ENCODE measurements at regions not wholly inside any gene's neighbourhood (a gene's known extent, or its start where the extent isn't known, plus 50 kb on each side); places are given as distances from the start of the nearest gene placed in this dataset.

GRCh38 chr10:124346831-124347230 lies 71.9 kb downstream of the OAT start:
- no peak for DNase-seq (ENCODE audit: low read depth)

GRCh38 chr10:124345521-124345920 lies 73.2 kb downstream of the OAT start:
- DNase-seq (ENCODE audit: low read depth) = no peak

GRCh38 chr10:124344931-124345330 lies 73.8 kb downstream of the OAT start:
- DNase-seq (ENCODE audit: low read depth) = no peak

GRCh38 chr10:124344266-124344590 lies 74.5 kb downstream of the OAT start:
- no peak for DNase-seq (ENCODE audit: low read depth)

GRCh38 chr10:124343351-124344265 lies 75.1 kb downstream of the OAT start:
- DNase-seq (ENCODE audit: low read depth) = no peak

GRCh38 chr10:124342821-124343170 lies 75.9 kb downstream of the OAT start:
- DNase-seq (ENCODE audit: low read depth) = no peak

GRCh38 chr10:124342136-124342820 lies 76.4 kb downstream of the OAT start:
- no peak for DNase-seq (ENCODE audit: low read depth)

- no peak for DNase-seq (ENCODE audit: low read depth)
Observed at GRCh38 chr10:124341768-124342135, 77.0 kb downstream of the OAT start.

- peak; percentile 56 for DNase-seq (ENCODE audit: low read depth)
Observed at GRCh38 chr10:124340033-124340760, 78.5 kb downstream of the OAT start.

- DNase-seq (ENCODE audit: low read depth) = no peak
Observed at GRCh38 chr10:124339119-124340032, 79.3 kb downstream of the OAT start.

GRCh38 chr10:124338276-124338925 lies 80.3 kb downstream of the OAT start:
- no peak for DNase-seq (ENCODE audit: low read depth)

GRCh38 chr10:124336186-124336585 lies 82.5 kb downstream of the OAT start:
- no peak for DNase-seq (ENCODE audit: low read depth)

- DNase-seq (ENCODE audit: low read depth) = no peak
Observed at GRCh38 chr10:124333931-124334330, 84.8 kb downstream of the OAT start.

GRCh38 chr10:124332426-124332825 lies 86.3 kb downstream of the OAT start:
- no peak for DNase-seq (ENCODE audit: low read depth)

- DNase-seq (ENCODE audit: low read depth) = no peak
Observed at GRCh38 chr10:124329941-124330340, 88.8 kb downstream of the OAT start.

- no peak for DNase-seq (ENCODE audit: low read depth)
Observed at GRCh38 chr10:124329362-124329761, 89.4 kb downstream of the OAT start.

GRCh38 chr10:124328477-124329220 lies 90.1 kb downstream of the OAT start:
- DNase-seq (ENCODE audit: low read depth) = no peak

- DNase-seq (ENCODE audit: low read depth) = no peak
Observed at GRCh38 chr10:124325998-124326636, 92.6 kb downstream of the OAT start.

GRCh38 chr10:124325633-124325914 lies 93.1 kb downstream of the OAT start:
- DNase-seq (ENCODE audit: low read depth) = no peak

GRCh38 chr10:124324856-124325632 lies 93.7 kb downstream of the OAT start:
- DNase-seq (ENCODE audit: low read depth) = no peak
